HepG2 (cell line): ENCODE measurements at regions not wholly inside any gene's neighbourhood (a gene's known extent, or its start where the extent isn't known, plus 50 kb on each side); places are given as distances from the start of the nearest gene placed in this dataset.
A peak's percentile ranks its signal among the peaks of the same experiment; 100 is the strongest.

ENCODE experiments used
- ATAC-seq: fragments of 200-7000 bp; cut with Tn5 transposase; 3 replicates; pipeline ENCODE4 v1.9.1; 2020; ENCODE audit warnings: mild to moderate bottlenecking, moderate library complexity
- BruUV-seq: library from RNA; stranded (reverse); fragments of 400-500 nt; replicated peaks from 2 replicates; lab custom pipeline; 2021; lab: Mats Ljungman, UMichigan
- CTCF ChIA-PET: fragments of 300-600 bp; formaldehyde crosslinking; extraction: SDS; loops from one replicate; lab custom pipeline; 2021; ENCODE audit warnings: low total read pairs, inconsistent platforms, low intra/inter-chr PET ratio; lab: Yijun Ruan, JAX
- POLR2A ChIA-PET: fragments of 350-600 bp; sonication (Branson Sonifier 250); formaldehyde crosslinking; loops from one replicate; lab custom pipeline; 2020; ENCODE audit warnings: antibody characterized with exemption, inconsistent platforms; lab: Yijun Ruan, JAX
- DNase-seq: peaks from one replicate; pipeline ENCODE4 v3.0.0-alpha.2; 2015; ENCODE audit warnings: low spot score
- FAIRE-seq: peaks from 3 replicates; lab custom pipeline; 2011; peaks lifted over from hg19 to GRCh38; lab: Jason Lieb, UNC
- H2AFZ ChIP-seq: one replicate; pipeline ENCODE4 v1.6.1; 2011; ENCODE audit warnings: low read length, inconsistent platforms
- H3K27ac ChIP-seq: fragments of 300-600 bp; 3 replicates; pipeline ENCODE4 v1.8.0; 2011; ENCODE audit warnings: mixed run types, mild to moderate bottlenecking, mixed read lengths, low read length, inconsistent platforms; ENCODE audit not compliant: insufficient read depth; ENCODE audit errors: extremely low read length
- H3K27me3 ChIP-seq, 2 experiments: fragments of 200-600 bp in 1 of 2; 2 replicates in 1 of 2; 3 replicates in 1 of 2; pipeline versions ENCODE4 v1.6.0 to v1.8.0; 2011; ENCODE audit warnings: low read length in 2 of 2, mild to moderate bottlenecking in 2 of 2, moderate library complexity in 2 of 2, inconsistent platforms in 1 of 2; ENCODE audit not compliant: insufficient read depth in 2 of 2, control insufficient read depth in 1 of 2
- H3K36me3 ChIP-seq, 2 experiments: fragments of 200-600 bp in 1 of 2; replicated peaks in 1 of 2; 2 replicates in 1 of 2; 3 replicates in 1 of 2; pipeline versions ENCODE4 v1.5.1 to v1.8.0; 2011; ENCODE audit warnings: low read length in 2 of 2, inconsistent platforms in 1 of 2; ENCODE audit not compliant: insufficient read depth in 2 of 2, control insufficient read depth in 1 of 2
- H3K4me1 ChIP-seq: 2 replicates; pipeline ENCODE4 v1.5.1; 2012; ENCODE audit warnings: low read length, inconsistent platforms; ENCODE audit not compliant: insufficient read depth
- H3K4me2 ChIP-seq: 2 replicates; pipeline ENCODE4 v1.6.0; 2011; ENCODE audit warnings: low read depth, low read length, inconsistent platforms
- H3K4me3 ChIP-seq, 3 experiments: fragments of 200-600 bp in 1 of 3; sonication (generic), shearing (Covaris generic) in 1 of 3; replicated peaks in 1 of 3; 2 replicates each; pipeline ENCODE4 v1.5.1; 2011 to 2016; ENCODE audit warnings: low read length in 3 of 3, inconsistent platforms in 2 of 3, low read depth in 2 of 3, mild to moderate bottlenecking in 2 of 3, control low read depth in 1 of 3, mixed read lengths in 1 of 3; ENCODE audit not compliant: insufficient read depth in 1 of 3
- H3K79me2 ChIP-seq: one replicate; pipeline ENCODE4 v1.6.1; 2011; ENCODE audit warnings: low read length, inconsistent platforms; ENCODE audit not compliant: insufficient read depth
- H3K9ac ChIP-seq: 2 replicates; pipeline ENCODE4 v1.6.0; 2011; ENCODE audit warnings: mild to moderate bottlenecking, low read depth, low read length, inconsistent platforms; ENCODE audit not compliant: insufficient read depth
- H3K9me3 ChIP-seq: 2 replicates; pipeline ENCODE4 v1.5.1; 2012; ENCODE audit warnings: mild to moderate bottlenecking, low read length
- H4K20me1 ChIP-seq: 2 replicates; pipeline ENCODE4 v1.6.0; 2011; ENCODE audit warnings: inconsistent platforms, mild to moderate bottlenecking, low read length, moderate library complexity; ENCODE audit not compliant: insufficient read depth
- ARID2 ChIP-seq: sonication (generic); formaldehyde crosslinking; IDR thresholded peaks from 2 replicates; pipeline ENCODE4 v1.8.1; 2022; ENCODE audit warnings: mild to moderate bottlenecking, missing genetic modification reagents, borderline replicate concordance
- CREB1 ChIP-seq, 2 experiments: fragments of 450-650 bp in 1 of 2; IDR thresholded peaks; 2 replicates each; pipeline ENCODE4 v1.6.1; 2016 to 2017; ENCODE audit warnings: control low read depth in 1 of 2, mild to moderate bottlenecking in 1 of 2, missing compliant biosample characterization in 1 of 2, missing genetic modification characterization in 1 of 2
- EP300 ChIP-seq, 3 experiments: sonication (generic) in 1 of 3; formaldehyde crosslinking in 1 of 3; IDR thresholded peaks; 2 replicates each; pipeline versions ENCODE4 v1.5.1 to v1.6.1; 2011 to 2020; ENCODE audit warnings: low read depth in 2 of 3, low read length in 2 of 3, borderline replicate concordance in 1 of 3, improper control_type of control experiment in 1 of 3, mild to moderate bottlenecking in 1 of 3, missing genetic modification reagents in 1 of 3, moderate library complexity in 1 of 3
- FOXA1 ChIP-seq, 2 experiments: fragments of 450-650 bp in 1 of 2; sonication (generic) in 1 of 2; formaldehyde crosslinking in 1 of 2; IDR thresholded peaks; 2 replicates each; pipeline versions ENCODE4 v1.4.0 to v1.6.1; 2016 to 2020; ENCODE audit warnings: missing genetic modification reagents in 1 of 2
- HDAC6 ChIP-seq: fragments of 200-600 bp; sonication (generic); IDR thresholded peaks from 2 replicates; pipeline ENCODE4 v1.7.0; 2017; ENCODE audit warnings: mild to moderate bottlenecking, antibody characterized with exemption, low read length, low read depth
- HOXA5 ChIP-seq: sonication (generic); formaldehyde crosslinking; IDR thresholded peaks from 2 replicates; pipeline ENCODE4 v1.4.0; 2020; ENCODE audit warnings: missing genetic modification reagents
- MEF2D ChIP-seq: sonication (generic); formaldehyde crosslinking; IDR thresholded peaks from 2 replicates; pipeline ENCODE4 v1.5.1; 2020; ENCODE audit warnings: mild to moderate bottlenecking, missing genetic modification reagents
- MTF1 ChIP-seq: sonication (generic); formaldehyde crosslinking; IDR thresholded peaks from 2 replicates; pipeline ENCODE4 v1.5.0; 2020; ENCODE audit warnings: missing genetic modification reagents
- NR2F6 ChIP-seq, 2 experiments: IDR thresholded peaks; 2 replicates each; pipeline ENCODE4 v1.6.1; 2016; ENCODE audit warnings: antibody characterized with exemption in 1 of 2, mild to moderate bottlenecking in 1 of 2
- SOX5 ChIP-seq: IDR thresholded peaks from 2 replicates; pipeline ENCODE4 v1.6.1; 2016; ENCODE audit warnings: borderline replicate concordance
- TOE1 ChIP-seq: sonication (generic); formaldehyde crosslinking; IDR thresholded peaks from 2 replicates; pipeline ENCODE4 v1.4.0; 2020; ENCODE audit warnings: mild to moderate bottlenecking, missing genetic modification reagents
- ZBTB3 ChIP-seq: sonication (generic); formaldehyde crosslinking; IDR thresholded peaks from 2 replicates; pipeline ENCODE4 v1.4.0; 2020; ENCODE audit warnings: low read depth, mild to moderate bottlenecking, moderate library complexity, missing genetic modification reagents, borderline replicate concordance
- ZFP62 ChIP-seq: sonication (generic); formaldehyde crosslinking; IDR thresholded peaks from 2 replicates; pipeline ENCODE4 v1.4.0; 2020; ENCODE audit warnings: missing genetic modification reagents
- ZNF652 ChIP-seq: IDR thresholded peaks from 2 replicates; pipeline ENCODE4 v1.6.1; 2016; ENCODE audit warnings: low read depth, borderline replicate concordance
- ZNF883 ChIP-seq: sonication (generic); formaldehyde crosslinking; IDR thresholded peaks from 2 replicates; pipeline ENCODE4 v1.5.1; 2020; ENCODE audit warnings: mild to moderate bottlenecking, missing genetic modification reagents; ENCODE audit errors: not compliant biosample characterization
- WGBS: methylation state at CpG from one replicate; pipeline ENCODE4 v1.1.6; 2017; ENCODE audit warnings: low lambda C conversion rate; 5-methylcytosine and 5-hydroxymethylcytosine counted together
- in situ Hi-C: cut with HindIII; loops from 2 replicates; pipeline ENCODE4 v1.10.0; 2017; ENCODE audit warnings: low pct_unique_long_range_greater_than_20kb; ENCODE audit not compliant: extremely low pct_ligation_motif_present
- intact Hi-C: fragments of 100-400 bp; cut with micrococcal nuclease; formaldehyde crosslinking; loops from one replicate; pipeline ENCODE4 v1.10.0; 2022; ENCODE audit not compliant: unreplicated experiment
- TF ChIP-seq, protein P1 (sequence below): sonication (generic); formaldehyde crosslinking; IDR thresholded peaks from 2 replicates; pipeline ENCODE4 v1.4.0; 2020; ENCODE audit warnings: mild to moderate bottlenecking, missing genetic modification reagents

DNA sequence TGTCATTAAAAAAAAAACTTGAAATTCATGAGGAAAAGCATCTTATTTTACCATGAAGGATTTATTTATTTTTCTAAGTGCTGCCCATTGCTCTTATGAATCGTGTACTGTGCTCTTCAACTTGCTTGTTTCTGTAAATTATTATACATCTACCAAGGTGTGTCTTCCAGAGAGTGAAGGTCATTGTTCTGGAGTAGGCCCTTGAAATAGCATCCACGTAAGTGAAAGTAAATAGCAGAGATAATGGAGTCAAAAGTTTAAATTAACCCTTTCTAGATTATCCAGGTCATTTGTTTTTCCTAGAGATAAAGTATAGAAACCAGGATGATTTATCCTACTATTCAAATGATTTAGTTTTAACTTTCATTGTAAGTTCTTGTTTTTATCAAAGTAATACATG, 473.1 kb downstream of the DIRAS2 start:
- Histone ChIP-seq H3K4me2 (no peak overlapping the region), H3K9ac (no peak overlapping the region), H3K27me3 (no peaks in the 10 kb centered on the region), H3K36me3 (no peaks in the 10 kb centered on the region), H3K9me3 (peaks cover 10% of the 10 kb centered on the region), H3K4me3 (no peak overlapping the region), H3K4me1 (peaks cover 23% of the 10 kb centered on the region), H3K79me2 (no peaks in the 10 kb centered on the region), H4K20me1 (no peaks in the 10 kb centered on the region), H2AFZ (no peak overlapping the region), H3K27ac (no peak overlapping the region)
- BruUV-seq = no TSS peak
- WGBS = 0% methylated on average over 2 of the region's 2 CpGs
- peak; percentile 52 for FAIRE-seq
- in situ Hi-C loops (no loop called here), intact Hi-C loops (no loop called here)
- CTCF ChIA-PET = no interaction called here
- DNase-seq = peak; percentile 74
- ATAC-seq = peak; percentile 86
- POLR2A ChIA-PET = no interaction called here
- TF ChIP-seq FOXA1 (IDR thresholded peaks at IDR 0.05) (no peak), FOXA1 (CRISPR knock-in tag; IDR thresholded peaks at IDR 0.05) (peak; percentile 74), MTF1 (CRISPR knock-in tag) (no peak), ZFP62 (no peak), NR2F6 (IDR thresholded peaks at IDR 0.05) (peak; percentile 37; the same call in 1 of the 2 replicates), NR2F6 (CRISPR knock-in tag; IDR thresholded peaks at IDR 0.05) (no peak), EP300 (IDR thresholded peaks at IDR 0.05; ENCODE audit: low read depth in 2 of 2, low read length in 2 of 2) (peak in 1 of 2 experiments; percentile 34; a peak in 1 of 4 replicates), EP300 (CRISPR knock-in tag; IDR thresholded peaks at IDR 0.05; ENCODE audit: borderline replicate concordance) (no peak), MEF2D (CRISPR knock-in tag) (peak; percentile 71), ZBTB3 (CRISPR knock-in tag) (no peak), TOE1 (no peak), SOX5 (CRISPR knock-in tag) (peak; percentile 86), ARID2 (CRISPR knock-in tag) (no peak), ZNF652 (CRISPR knock-in tag) (peak; percentile 97), HOXA5 (CRISPR knock-in tag) (no peak), CREB1 (IDR thresholded peaks at IDR 0.05) (no peak), CREB1 (CRISPR knock-in tag; IDR thresholded peaks at IDR 0.05) (peak; percentile 77), ZNF883 (CRISPR knock-in tag) (no peak), HDAC6 (no peak)
- TF ChIP-seq, protein P1, sequence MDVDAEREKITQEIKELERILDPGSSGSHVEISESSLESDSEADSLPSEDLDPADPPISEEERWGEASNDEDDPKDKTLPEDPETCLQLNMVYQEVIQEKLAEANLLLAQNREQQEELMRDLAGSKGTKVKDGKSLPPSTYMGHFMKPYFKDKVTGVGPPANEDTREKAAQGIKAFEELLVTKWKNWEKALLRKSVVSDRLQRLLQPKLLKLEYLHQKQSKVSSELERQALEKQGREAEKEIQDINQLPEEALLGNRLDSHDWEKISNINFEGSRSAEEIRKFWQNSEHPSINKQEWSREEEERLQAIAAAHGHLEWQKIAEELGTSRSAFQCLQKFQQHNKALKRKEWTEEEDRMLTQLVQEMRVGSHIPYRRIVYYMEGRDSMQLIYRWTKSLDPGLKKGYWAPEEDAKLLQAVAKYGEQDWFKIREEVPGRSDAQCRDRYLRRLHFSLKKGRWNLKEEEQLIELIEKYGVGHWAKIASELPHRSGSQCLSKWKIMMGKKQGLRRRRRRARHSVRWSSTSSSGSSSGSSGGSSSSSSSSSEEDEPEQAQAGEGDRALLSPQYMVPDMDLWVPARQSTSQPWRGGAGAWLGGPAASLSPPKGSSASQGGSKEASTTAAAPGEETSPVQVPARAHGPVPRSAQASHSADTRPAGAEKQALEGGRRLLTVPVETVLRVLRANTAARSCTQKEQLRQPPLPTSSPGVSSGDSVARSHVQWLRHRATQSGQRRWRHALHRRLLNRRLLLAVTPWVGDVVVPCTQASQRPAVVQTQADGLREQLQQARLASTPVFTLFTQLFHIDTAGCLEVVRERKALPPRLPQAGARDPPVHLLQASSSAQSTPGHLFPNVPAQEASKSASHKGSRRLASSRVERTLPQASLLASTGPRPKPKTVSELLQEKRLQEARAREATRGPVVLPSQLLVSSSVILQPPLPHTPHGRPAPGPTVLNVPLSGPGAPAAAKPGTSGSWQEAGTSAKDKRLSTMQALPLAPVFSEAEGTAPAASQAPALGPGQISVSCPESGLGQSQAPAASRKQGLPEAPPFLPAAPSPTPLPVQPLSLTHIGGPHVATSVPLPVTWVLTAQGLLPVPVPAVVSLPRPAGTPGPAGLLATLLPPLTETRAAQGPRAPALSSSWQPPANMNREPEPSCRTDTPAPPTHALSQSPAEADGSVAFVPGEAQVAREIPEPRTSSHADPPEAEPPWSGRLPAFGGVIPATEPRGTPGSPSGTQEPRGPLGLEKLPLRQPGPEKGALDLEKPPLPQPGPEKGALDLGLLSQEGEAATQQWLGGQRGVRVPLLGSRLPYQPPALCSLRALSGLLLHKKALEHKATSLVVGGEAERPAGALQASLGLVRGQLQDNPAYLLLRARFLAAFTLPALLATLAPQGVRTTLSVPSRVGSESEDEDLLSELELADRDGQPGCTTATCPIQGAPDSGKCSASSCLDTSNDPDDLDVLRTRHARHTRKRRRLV (CRISPR knock-in tag) = no peak
